TTC549 (cell line): ENCODE measurements at regions not wholly inside any gene's neighbourhood (a gene's known extent, or its start where the extent isn't known, plus 50 kb on each side); places are given as distances from the start of the nearest gene placed in this dataset.

Source experiments
- FAIRE-seq: peaks from 2 replicates; lab custom pipeline; 2012; peaks lifted over from hg19 to GRCh38; lab: Jason Lieb, UNC

DNA sequence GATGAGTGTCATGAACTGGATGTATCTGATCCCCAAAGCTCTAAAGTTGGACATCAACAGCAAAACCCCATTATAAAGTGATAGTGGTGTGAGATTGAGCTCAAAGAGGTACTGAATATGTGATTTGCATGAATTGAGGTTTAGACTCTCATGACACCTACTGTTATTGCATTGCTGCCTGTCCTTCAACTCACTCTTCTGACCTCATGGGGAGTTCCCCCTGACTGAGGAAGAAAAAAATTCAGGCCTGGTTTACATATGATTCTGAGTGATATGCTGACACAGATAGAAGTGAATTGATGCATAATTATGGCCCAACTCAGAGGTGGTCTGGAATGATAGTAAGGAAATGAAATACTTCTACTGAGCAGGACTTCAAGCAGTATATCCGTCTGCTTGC lies 76.2 kb upstream of the CHD1 start:
- FAIRE-seq, result no peak

DNA sequence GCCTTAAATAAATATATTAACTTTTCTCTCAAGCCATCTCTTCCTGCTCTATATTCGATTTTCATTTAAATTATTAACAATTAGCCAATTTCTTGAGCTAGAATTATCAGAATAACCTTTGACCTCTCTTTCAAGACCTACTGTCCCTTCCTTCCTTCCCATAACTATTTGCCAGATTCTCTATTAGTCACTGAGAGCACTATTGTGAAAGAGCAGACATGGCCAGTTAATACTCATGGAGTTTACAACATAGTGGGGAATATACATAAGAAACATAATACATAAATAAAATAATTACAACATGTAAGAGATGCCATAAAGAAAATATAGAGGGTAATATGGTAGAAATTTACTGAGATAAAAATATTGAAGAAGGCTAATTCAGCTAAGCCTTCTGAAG lies 72.1 kb upstream of the CHD1 start:
- no peak for FAIRE-seq

DNA sequence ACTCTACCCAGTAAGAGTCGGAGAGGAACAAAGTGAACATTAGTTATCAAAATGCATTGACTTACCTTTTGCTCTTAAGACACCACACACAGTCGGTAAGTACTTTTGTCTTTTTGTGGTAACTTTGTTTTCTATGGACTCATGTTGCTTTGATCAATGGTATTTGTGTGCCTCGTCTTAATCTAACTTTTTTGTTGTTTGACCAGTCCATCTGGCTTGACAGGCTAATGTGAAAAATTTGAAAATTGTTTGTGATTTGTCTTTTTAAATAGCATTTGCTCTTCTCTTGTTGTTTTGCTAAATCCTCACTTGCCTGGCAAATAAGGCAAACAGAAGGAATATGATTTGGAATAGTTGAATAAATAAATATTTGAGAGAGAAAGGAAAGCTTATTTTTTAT lies 71.4 kb upstream of the CHD1 start:
- FAIRE-seq, result no peak

DNA sequence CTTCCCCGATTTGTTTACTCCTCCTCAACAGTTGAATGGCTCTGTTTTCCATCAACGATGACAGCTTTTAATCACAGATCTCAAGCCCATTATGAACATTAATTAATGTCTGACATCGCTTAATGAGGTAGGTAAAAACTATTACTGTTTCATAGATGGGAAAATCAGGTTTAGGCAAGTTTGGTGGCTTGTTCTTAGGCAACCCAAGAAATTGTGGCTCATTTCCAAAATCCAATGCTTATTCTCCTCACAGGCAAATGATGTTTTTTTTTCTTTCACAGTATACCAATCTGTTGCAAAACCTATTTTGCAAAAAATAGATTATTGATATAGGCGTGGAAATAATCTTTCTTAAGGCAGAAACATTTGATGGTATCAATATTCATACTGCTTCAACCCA lies 70.8 kb upstream of the CHD1 start:
- FAIRE-seq, result no peak

DNA sequence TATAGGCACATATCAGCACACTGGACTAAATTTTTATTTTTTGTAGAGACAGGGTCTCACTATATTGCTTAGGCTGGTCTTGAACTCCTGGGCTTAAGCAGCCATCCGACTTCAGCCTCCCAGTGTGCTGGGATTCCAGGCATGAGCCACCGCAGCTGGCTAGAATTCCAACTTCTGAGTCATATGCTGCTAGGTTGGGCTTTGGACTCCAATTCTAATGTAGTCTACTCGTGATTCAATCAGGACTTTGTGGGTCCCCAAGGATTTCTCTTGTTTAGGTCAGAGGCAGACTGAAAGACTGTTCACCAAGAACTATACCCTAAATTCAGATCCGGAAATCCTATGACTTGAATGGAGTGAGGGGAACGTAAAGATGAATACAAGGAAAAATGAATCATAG lies 68.2 kb upstream of the CHD1 start:
- no peak for FAIRE-seq

DNA sequence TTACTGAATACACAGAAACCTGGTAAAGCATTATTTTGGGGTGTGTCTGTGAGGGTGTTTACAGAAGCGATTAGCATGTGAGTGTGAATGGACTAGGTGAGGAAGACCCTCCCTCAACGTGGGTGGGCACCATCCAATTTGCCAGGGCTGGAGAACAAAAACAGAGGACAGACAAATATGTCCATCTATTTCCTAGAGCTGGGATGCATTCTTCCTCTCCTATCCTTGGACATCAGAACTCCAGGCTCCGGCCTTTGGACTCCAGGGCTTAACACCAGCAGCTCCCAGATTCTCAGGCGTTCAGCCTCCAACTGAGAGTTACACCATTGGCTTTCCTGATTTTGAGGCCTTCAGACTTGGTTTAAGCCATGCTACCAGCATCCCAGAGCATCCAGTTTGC lies 65.8 kb upstream of the CHD1 start:
- no peak for FAIRE-seq

DNA sequence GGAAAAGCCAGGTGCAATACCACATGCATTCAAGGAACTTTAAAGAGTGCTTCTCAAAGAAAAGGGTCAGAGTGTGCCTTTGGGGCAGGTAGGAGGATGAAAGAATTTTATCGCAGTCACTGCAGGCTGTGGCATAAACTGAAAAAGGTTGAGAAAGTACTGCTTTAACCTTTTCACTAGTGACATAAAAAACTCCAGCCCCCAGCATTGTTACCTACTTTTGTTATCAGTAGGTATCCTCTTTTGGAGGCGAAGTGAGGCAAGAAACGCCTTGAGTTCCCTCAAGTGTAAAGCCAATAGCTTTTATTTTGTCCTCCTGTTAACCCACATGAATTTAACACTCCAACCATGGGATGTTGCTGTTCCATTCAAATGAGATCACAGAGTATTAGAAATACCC lies 64.7 kb upstream of the CHD1 start:
- no peak for FAIRE-seq

DNA sequence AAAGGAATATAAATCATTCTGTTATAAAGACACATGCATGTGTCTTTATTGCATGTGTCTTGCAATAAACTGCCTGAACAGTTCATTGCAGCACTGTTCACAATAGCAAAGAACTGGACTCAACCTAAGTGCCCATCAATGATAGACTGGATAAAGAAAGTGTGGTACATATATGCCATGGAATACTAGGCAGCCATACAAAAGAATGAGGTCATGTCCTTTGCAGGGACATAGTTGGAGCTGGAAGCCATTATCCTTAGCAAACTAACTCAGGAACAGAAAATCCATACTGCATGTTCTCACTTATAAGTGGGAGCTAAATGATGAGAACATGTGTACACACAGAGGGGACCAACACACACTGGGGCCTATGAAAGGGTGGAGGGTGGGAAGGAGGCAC lies 63.7 kb upstream of the CHD1 start:
- FAIRE-seq, result no peak

DNA sequence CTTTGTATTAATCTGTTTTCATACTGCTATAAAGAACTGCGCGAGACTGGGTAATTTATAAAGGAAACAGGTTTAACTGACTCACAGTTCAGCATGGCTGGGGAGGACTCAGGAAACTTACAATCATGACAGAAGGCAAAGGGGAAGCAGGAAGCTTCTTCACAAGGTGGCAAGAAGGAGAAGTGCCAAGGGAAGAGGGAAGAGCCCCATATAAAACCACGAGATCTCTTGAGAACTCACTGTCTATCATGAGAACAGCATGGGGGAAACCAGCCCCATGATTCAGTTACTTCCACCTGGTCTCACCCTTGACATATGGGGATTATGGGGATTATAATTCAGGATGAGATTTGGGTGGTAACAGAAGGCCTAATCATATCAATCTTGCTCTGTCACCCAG lies 60.9 kb upstream of the CHD1 start:
- no peak for FAIRE-seq

DNA sequence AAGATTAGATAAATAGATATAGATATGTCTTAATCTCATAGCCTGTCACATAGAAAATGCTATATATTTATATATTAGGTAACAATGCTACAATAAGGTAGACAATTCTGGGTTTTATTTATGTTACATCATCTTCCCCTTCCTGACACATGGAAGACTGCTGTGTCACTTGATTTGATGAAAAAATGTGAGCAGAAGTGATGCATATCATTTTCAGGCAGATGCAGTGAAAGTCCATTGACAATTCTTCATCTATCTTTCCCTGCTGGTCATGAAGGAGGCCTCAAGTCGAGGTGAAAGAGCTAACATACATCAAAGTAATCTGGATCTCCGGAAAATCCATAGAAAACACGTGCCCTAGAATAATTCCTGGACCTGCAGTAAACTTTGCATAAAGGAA lies 57.8 kb upstream of the CHD1 start:
- FAIRE-seq, result no peak

DNA sequence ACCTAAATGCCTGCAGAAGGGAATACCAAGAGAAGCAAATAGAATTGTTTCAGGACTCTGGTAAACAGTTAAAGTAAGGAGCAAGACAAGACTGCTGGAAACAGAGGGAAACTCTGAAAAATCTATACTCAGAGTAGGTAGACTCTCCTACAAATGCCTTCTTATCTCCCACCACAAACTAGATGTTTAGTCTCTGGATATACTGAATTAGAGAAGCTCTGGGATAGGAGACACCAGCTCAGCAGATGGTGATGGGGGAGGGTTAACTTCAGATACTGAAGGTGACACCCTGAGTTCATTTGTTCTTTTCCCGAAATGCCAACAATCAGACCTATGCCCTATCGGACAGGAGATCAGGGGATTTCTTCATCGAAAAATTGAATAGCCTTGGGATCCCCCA lies 54.1 kb upstream of the CHD1 start:
- FAIRE-seq, result no peak
